ENCODE measurements at regions not wholly inside any gene's neighbourhood (a gene's known extent, or its start where the extent isn't known, plus 50 kb on each side); places are given as distances from the start of the nearest gene placed in this dataset.

- TF ChIP-seq, protein P1, sequence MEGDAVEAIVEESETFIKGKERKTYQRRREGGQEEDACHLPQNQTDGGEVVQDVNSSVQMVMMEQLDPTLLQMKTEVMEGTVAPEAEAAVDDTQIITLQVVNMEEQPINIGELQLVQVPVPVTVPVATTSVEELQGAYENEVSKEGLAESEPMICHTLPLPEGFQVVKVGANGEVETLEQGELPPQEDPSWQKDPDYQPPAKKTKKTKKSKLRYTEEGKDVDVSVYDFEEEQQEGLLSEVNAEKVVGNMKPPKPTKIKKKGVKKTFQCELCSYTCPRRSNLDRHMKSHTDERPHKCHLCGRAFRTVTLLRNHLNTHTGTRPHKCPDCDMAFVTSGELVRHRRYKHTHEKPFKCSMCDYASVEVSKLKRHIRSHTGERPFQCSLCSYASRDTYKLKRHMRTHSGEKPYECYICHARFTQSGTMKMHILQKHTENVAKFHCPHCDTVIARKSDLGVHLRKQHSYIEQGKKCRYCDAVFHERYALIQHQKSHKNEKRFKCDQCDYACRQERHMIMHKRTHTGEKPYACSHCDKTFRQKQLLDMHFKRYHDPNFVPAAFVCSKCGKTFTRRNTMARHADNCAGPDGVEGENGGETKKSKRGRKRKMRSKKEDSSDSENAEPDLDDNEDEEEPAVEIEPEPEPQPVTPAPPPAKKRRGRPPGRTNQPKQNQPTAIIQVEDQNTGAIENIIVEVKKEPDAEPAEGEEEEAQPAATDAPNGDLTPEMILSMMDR (IDR thresholded peaks at IDR 0.05; ENCODE audit: low read depth, low read length) = no peak
- H3K36me3 ChIP-seq = no peaks in the 10 kb centered on the region
- H3K4me1 ChIP-seq = no peaks in the 10 kb centered on the region
- no peak overlapping the region for H3K4me3 ChIP-seq (ENCODE audit: low read depth, low read length)
- no peak for DNase-seq
- H3K9me3 ChIP-seq = no peaks in the 10 kb centered on the region
- no peaks in the 10 kb centered on the region for H3K27me3 ChIP-seq
Measured at GRCh38 chr20:10877342-10877741, 203.5 kb upstream of the JAG1 start.

- H3K4me3 ChIP-seq (ENCODE audit: low read depth, low read length) = no peak overlapping the region
- TF ChIP-seq, protein P1 (IDR thresholded peaks at IDR 0.05; ENCODE audit: low read depth, low read length) = no peak
- H3K9me3 ChIP-seq = no peaks in the 10 kb centered on the region
- DNase-seq = no peak
- no peaks in the 10 kb centered on the region for H3K27me3 ChIP-seq
- no peaks in the 10 kb centered on the region for H3K4me1 ChIP-seq
- H3K36me3 ChIP-seq = no peaks in the 10 kb centered on the region
Measured at GRCh38 chr20:10883166-10883565, 209.4 kb upstream of the JAG1 start.

GRCh38 chr20:10893321-10893720 is 219.5 kb upstream of the JAG1 start:
- no peaks in the 10 kb centered on the region for H3K4me1 ChIP-seq
- H3K36me3 ChIP-seq = no peaks in the 10 kb centered on the region
- H3K27me3 ChIP-seq = no peaks in the 10 kb centered on the region
- no peaks in the 10 kb centered on the region for H3K9me3 ChIP-seq
- TF ChIP-seq, protein P1 (IDR thresholded peaks at IDR 0.05; ENCODE audit: low read depth, low read length) = no peak
- no peak overlapping the region for H3K4me3 ChIP-seq (ENCODE audit: low read depth, low read length)
- no peak for DNase-seq

- TF ChIP-seq, protein P1 (IDR thresholded peaks at IDR 0.05; ENCODE audit: low read depth, low read length) = no peak
- Histone ChIP-seq H3K27me3 (no peaks in the 10 kb centered on the region), H3K4me1 (no peaks in the 10 kb centered on the region), H3K36me3 (no peaks in the 10 kb centered on the region), H3K4me3 (ENCODE audit: low read depth, low read length) (no peak overlapping the region), H3K9me3 (no peaks in the 10 kb centered on the region)
- no peak for DNase-seq
Measured at GRCh38 chr20:10897336-10897735, 223.5 kb upstream of the JAG1 start.

DNA sequence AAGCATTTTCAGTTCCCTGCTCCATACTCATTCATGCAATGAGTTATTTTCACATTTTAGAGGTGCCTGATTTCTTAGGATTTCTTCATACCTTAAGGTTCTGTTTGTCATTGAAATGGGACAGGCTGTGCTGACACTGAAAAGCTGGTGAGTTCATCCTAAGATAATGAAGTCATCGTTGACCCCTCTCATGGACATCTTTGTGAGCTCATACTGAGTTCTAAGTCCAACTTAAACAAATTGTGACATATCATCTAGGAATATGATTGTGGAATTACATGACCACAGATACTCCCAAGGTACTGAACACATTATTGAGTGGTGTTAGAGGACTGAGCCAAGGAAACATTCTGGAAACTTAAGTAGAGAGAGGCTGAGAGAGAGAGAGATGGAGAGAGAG is 224.8 kb upstream of the JAG1 start:
- no peak overlapping the region for H3K4me3 ChIP-seq (ENCODE audit: low read depth, low read length)
- H3K36me3 ChIP-seq = no peaks in the 10 kb centered on the region
- no peaks in the 10 kb centered on the region for H3K9me3 ChIP-seq
- no peak for DNase-seq
- no peaks in the 10 kb centered on the region for H3K27me3 ChIP-seq
- H3K4me1 ChIP-seq = no peaks in the 10 kb centered on the region
- TF ChIP-seq, protein P1 (IDR thresholded peaks at IDR 0.05; ENCODE audit: low read depth, low read length) = no peak

DNA sequence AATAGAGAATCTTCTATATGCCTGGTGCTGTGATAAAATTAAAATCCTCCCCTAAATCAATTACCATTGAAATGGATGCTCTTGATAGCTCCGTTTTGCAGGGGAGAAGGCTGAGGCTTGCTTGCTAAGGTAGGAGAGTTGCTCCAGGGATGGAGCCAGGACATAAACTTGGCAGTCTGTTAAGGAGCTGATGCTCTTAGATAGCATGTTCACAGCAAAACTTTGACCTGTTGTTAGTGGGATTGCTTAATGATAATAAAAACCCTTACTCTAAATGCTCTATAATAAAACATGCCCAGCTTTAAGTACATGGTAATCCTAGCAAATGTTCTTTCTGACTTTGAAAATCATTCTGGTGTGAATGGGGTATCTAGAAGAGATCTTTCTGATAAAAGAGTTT is 228.4 kb upstream of the JAG1 start:
- no peak for DNase-seq
- TF ChIP-seq, protein P1 (IDR thresholded peaks at IDR 0.05; ENCODE audit: low read depth, low read length) = no peak
- H3K4me1 ChIP-seq = no peaks in the 10 kb centered on the region
- H3K4me3 ChIP-seq (ENCODE audit: low read depth, low read length) = no peak overlapping the region
- no peaks in the 10 kb centered on the region for H3K9me3 ChIP-seq
- H3K36me3 ChIP-seq = no peaks in the 10 kb centered on the region
- H3K27me3 ChIP-seq = no peaks in the 10 kb centered on the region
